Vagina (tissue), 2 donors: ENCODE measurements at regions not wholly inside any gene's neighbourhood (a gene's known extent, or its start where the extent isn't known, plus 50 kb on each side); places are given as distances from the start of the nearest gene placed in this dataset.
A peak's percentile ranks its signal among the peaks of the same experiment; 100 is the strongest.

ENCODE experiments used
- DNase-seq, 2 donors: peaks; one replicate each; pipeline ENCODE4 v3.0.0-alpha.2; 2017; ENCODE audit errors: extremely low spot score in 2 of 2
- H3K27ac ChIP-seq: fragments of 200-600 bp; sonication (generic); one replicate; pipeline ENCODE4 v1.5.1; 2019
- H3K27me3 ChIP-seq: fragments of 200-600 bp; sonication (generic); one replicate; pipeline ENCODE4 v1.5.1; 2019
- H3K36me3 ChIP-seq, 2 donors: fragments of 200-600 bp; sonication (generic); one replicate each; pipeline ENCODE4 v1.5.1; 2017 to 2019
- H3K4me1 ChIP-seq: fragments of 200-600 bp; sonication (generic); one replicate; pipeline ENCODE4 v1.5.1; 2019
- H3K4me3 ChIP-seq, 2 donors: fragments of 200-600 bp; sonication (generic); 1 replicate in 1 of 2; 2 replicates in 1 of 2; pipeline ENCODE4 v1.5.1; 2016 to 2019
- H3K9me3 ChIP-seq: fragments of 200-600 bp; sonication (generic); one replicate; pipeline ENCODE4 v1.5.1; 2019
- CTCF ChIP-seq, 3 experiments: fragments of 450-650 bp in 2 of 3; fragments of 200-600 bp in 1 of 3; sonication (generic) in 1 of 3; IDR thresholded peaks; one replicate each; pipeline ENCODE4 v1.5.1; 2017 to 2019; ENCODE audit warnings: antibody characterized with exemption in 3 of 3, mild to moderate bottlenecking in 2 of 3, moderate library complexity in 2 of 3
- POLR2A ChIP-seq, 2 donors: fragments of 450-650 bp; IDR thresholded peaks; one replicate each; pipeline ENCODE4 v1.6.1; 2017; ENCODE audit warnings: antibody characterized with exemption in 2 of 2, mild to moderate bottlenecking in 2 of 2, moderate library complexity in 2 of 2
- POLR2AphosphoS5 ChIP-seq, 2 donors: sonication (generic); formaldehyde crosslinking; IDR thresholded peaks; one replicate each; pipeline ENCODE4 v1.9.0; 2017; ENCODE audit warnings: antibody characterized with exemption in 2 of 2, mild to moderate bottlenecking in 2 of 2, low read depth in 1 of 2; ENCODE audit not compliant: insufficient read depth in 1 of 2
- intact Hi-C: fragments of 100-400 bp; cut with DNase I; formaldehyde crosslinking; loops from one replicate; pipeline ENCODE4 v1.15.1; 2023

- H3K4me1 ChIP-seq: peaks cover 14% of the 10 kb centered on the region
- no peaks in the 10 kb centered on the region for H3K36me3 ChIP-seq
- no peaks in the 10 kb centered on the region for H3K9me3 ChIP-seq
- no peaks in the 10 kb centered on the region for H3K27me3 ChIP-seq
- H3K4me3 ChIP-seq: no peak overlapping the region
- intact Hi-C loops: no loop called here
- H3K27ac ChIP-seq: no peak overlapping the region
- no peak for TF ChIP-seq CTCF (IDR thresholded peaks at IDR 0.05)
- DNase-seq: no peak
Measured at GRCh38 chr1:234838820-234839219, 228.8 kb upstream of the IRF2BP2 start.

GRCh38 chr1:234838182-234838581 is 228.2 kb upstream of the IRF2BP2 start:
- H3K36me3 ChIP-seq: no peaks in the 10 kb centered on the region
- no peak overlapping the region for H3K27ac ChIP-seq
- no peaks in the 10 kb centered on the region for H3K9me3 ChIP-seq
- no peak overlapping the region for H3K4me3 ChIP-seq
- intact Hi-C loops: no loop called here
- no peak for TF ChIP-seq CTCF (IDR thresholded peaks at IDR 0.05)
- no peak for TF ChIP-seq POLR2A (IDR thresholded peaks at IDR 0.05)
- no peak for DNase-seq
- H3K4me1 ChIP-seq: peaks cover 14% of the 10 kb centered on the region
- H3K27me3 ChIP-seq: no peaks in the 10 kb centered on the region

- Histone ChIP-seq H3K4me3 (no peak overlapping the region), H3K27ac (no peak overlapping the region), H3K36me3 (no peaks in the 10 kb centered on the region), H3K27me3 (no peaks in the 10 kb centered on the region), H3K9me3 (no peaks in the 10 kb centered on the region), H3K4me1 (peaks cover 14% of the 10 kb centered on the region)
- no peak for TF ChIP-seq POLR2AphosphoS5 (IDR thresholded peaks at IDR 0.05; ENCODE audit: insufficient read depth in 1 of 2, low read depth in 1 of 2)
- TF ChIP-seq POLR2A (IDR thresholded peaks at IDR 0.05): no peak
- no peak for TF ChIP-seq CTCF (IDR thresholded peaks at IDR 0.05)
- intact Hi-C loops: no loop called here
- DNase-seq: no peak
Measured at GRCh38 chr1:234837713-234838112, 227.7 kb upstream of the IRF2BP2 start.

GRCh38 chr1:234836776-234837357 is 226.9 kb upstream of the IRF2BP2 start:
- intact Hi-C loops: no loop called here
- Histone ChIP-seq H3K4me3 (no peak overlapping the region), H3K36me3 (no peaks in the 10 kb centered on the region), H3K9me3 (no peaks in the 10 kb centered on the region), H3K27me3 (no peaks in the 10 kb centered on the region), H3K27ac (peak overlapping the region; percentile 16), H3K4me1 (peaks cover 14% of the 10 kb centered on the region)
- TF ChIP-seq POLR2A (IDR thresholded peaks at IDR 0.05) (no peak), CTCF (IDR thresholded peaks at IDR 0.05) (no peak), POLR2AphosphoS5 (IDR thresholded peaks at IDR 0.05; ENCODE audit: insufficient read depth in 1 of 2, low read depth in 1 of 2) (no peak)
- no peak for DNase-seq

- Histone ChIP-seq H3K27ac (no peak overlapping the region), H3K4me3 (no peak overlapping the region), H3K9me3 (no peaks in the 10 kb centered on the region), H3K4me1 (peaks cover 12% of the 10 kb centered on the region), H3K27me3 (no peaks in the 10 kb centered on the region), H3K36me3 (no peaks in the 10 kb centered on the region)
- intact Hi-C loops: no loop called here
- TF ChIP-seq CTCF (IDR thresholded peaks at IDR 0.05) (no peak), POLR2AphosphoS5 (IDR thresholded peaks at IDR 0.05; ENCODE audit: insufficient read depth in 1 of 2, low read depth in 1 of 2) (no peak)
- no peak for DNase-seq
Measured at GRCh38 chr1:234836045-234836681, 226.2 kb upstream of the IRF2BP2 start.
